ENCODE measurements at regions not wholly inside any gene's neighbourhood (a gene's known extent, or its start where the extent isn't known, plus 50 kb on each side); places are given as distances from the start of the nearest gene placed in this dataset.

DNA sequence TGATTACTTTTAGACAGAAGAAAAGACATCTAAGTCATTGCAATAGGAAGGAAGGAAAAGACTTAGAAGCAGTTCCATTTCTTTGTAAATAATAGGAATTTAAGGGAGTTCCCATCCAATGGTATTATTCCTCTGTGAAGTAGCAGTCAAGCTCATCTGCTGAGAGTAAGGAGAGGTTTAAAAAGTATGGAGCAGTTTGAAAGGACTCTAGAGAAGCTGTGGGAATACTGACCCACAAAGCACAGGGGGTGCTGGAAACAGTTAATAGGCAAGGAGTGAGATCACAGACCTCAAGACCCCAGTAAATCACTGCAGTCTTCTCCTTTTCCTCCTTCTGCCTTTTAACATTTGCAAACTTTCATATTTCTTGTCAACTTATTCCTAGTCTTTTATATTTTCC is 428.5 kb downstream of the ADAMTS20 start:
- DNase-seq (no peak), ATAC-seq (ENCODE audit: low read depth in 2 of 2) (no peak)
- Mint-ChIP-seq H3K27me3 (no peaks in the 10 kb centered on the region), H3K4me3 (no peak overlapping the region), H3K4me1 (no peaks in the 10 kb centered on the region), H3K27ac (no peak overlapping the region), H3K9me3 (peaks cover 0 to 4% (median 2%) of the 10 kb centered on the region in 7 donors), H3K36me3 (no peaks in the 10 kb centered on the region)
- Histone ChIP-seq H3K27ac (ENCODE audit: insufficient read depth, low read length, poor library complexity, severe bottlenecking) (no peak overlapping the region), H3K36me3 (ENCODE audit: control insufficient read depth, insufficient read depth, low read length) (no peaks in the 10 kb centered on the region), H3K27me3 (ENCODE audit: control insufficient read depth, insufficient read depth, low read length) (no peaks in the 10 kb centered on the region), H3K4me3 (ENCODE audit: low read depth, low read length) (no peak overlapping the region), H3K4me1 (ENCODE audit: control insufficient read depth, insufficient read depth, low read length, poor library complexity, severe bottlenecking) (no peaks in the 10 kb centered on the region), H3K9me3 (ENCODE audit: control insufficient read depth in 2 of 2, low read length in 2 of 2) (no peaks in the 10 kb centered on the region)

DNA sequence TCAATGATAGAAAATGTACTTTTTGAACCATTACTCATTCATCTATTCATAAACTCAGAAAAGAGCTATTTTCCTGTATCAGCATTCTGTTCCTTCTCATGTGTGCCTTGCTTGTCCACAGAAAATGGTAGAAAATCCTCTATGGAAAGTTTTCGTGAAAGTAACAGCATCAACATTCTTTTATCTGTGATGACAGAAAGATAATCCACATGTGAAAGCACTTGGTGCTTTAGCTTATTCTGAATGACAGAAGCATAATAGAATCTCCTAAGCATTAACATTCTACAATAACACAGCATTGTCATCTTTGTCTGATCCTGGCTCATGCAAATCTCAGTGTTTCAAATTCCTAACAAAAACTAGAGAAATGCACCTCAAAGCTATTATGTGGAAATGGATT is 431.9 kb downstream of the ADAMTS20 start:
- H3K4me3 ChIP-seq (ENCODE audit: low read depth, low read length), result no peak overlapping the region
- H3K27ac ChIP-seq (ENCODE audit: insufficient read depth, low read length, poor library complexity, severe bottlenecking), result no peak overlapping the region
- H3K36me3 ChIP-seq (ENCODE audit: control insufficient read depth, insufficient read depth, low read length), result no peaks in the 10 kb centered on the region
- no peak overlapping the region for H3K4me3 Mint-ChIP-seq
- H3K9me3 Mint-ChIP-seq, result peaks cover 0 to 4% (median 2%) of the 10 kb centered on the region in 7 donors
- H3K4me1 Mint-ChIP-seq, result no peaks in the 10 kb centered on the region
- H3K9me3 ChIP-seq (ENCODE audit: control insufficient read depth in 2 of 2, low read length in 2 of 2), result no peaks in the 10 kb centered on the region
- H3K36me3 Mint-ChIP-seq, result no peaks in the 10 kb centered on the region
- no peaks in the 10 kb centered on the region for H3K27me3 ChIP-seq (ENCODE audit: control insufficient read depth, insufficient read depth, low read length)
- H3K27me3 Mint-ChIP-seq, result no peaks in the 10 kb centered on the region
- no peak for ATAC-seq (ENCODE audit: low read depth in 2 of 2)
- no peak overlapping the region for H3K27ac Mint-ChIP-seq
- no peak for DNase-seq
- H3K4me1 ChIP-seq (ENCODE audit: control insufficient read depth, insufficient read depth, low read length, poor library complexity, severe bottlenecking), result no peaks in the 10 kb centered on the region

GRCh38 chr12:43118881-43119280 is 433.1 kb downstream of the ADAMTS20 start:
- no peaks in the 10 kb centered on the region for H3K27me3 ChIP-seq (ENCODE audit: control insufficient read depth, insufficient read depth, low read length)
- peaks cover 0 to 4% (median 3%) of the 10 kb centered on the region in 7 donors for H3K9me3 Mint-ChIP-seq
- no peak overlapping the region for H3K27ac Mint-ChIP-seq
- no peaks in the 10 kb centered on the region for H3K4me1 Mint-ChIP-seq
- no peaks in the 10 kb centered on the region for H3K36me3 Mint-ChIP-seq
- DNase-seq, result no peak
- H3K4me3 ChIP-seq (ENCODE audit: low read depth, low read length), result no peak overlapping the region
- no peaks in the 10 kb centered on the region for H3K27me3 Mint-ChIP-seq
- H3K9me3 ChIP-seq (ENCODE audit: control insufficient read depth in 2 of 2, low read length in 2 of 2), result no peaks in the 10 kb centered on the region
- no peak overlapping the region for H3K27ac ChIP-seq (ENCODE audit: insufficient read depth, low read length, poor library complexity, severe bottlenecking)
- H3K4me1 ChIP-seq (ENCODE audit: control insufficient read depth, insufficient read depth, low read length, poor library complexity, severe bottlenecking), result no peaks in the 10 kb centered on the region
- H3K4me3 Mint-ChIP-seq, result no peak overlapping the region
- ATAC-seq (ENCODE audit: low read depth in 2 of 2), result no peak
- no peaks in the 10 kb centered on the region for H3K36me3 ChIP-seq (ENCODE audit: control insufficient read depth, insufficient read depth, low read length)

- no peaks in the 10 kb centered on the region for H3K27me3 Mint-ChIP-seq
- ATAC-seq (ENCODE audit: low read depth in 2 of 2), result no peak
- DNase-seq, result no peak
- Histone ChIP-seq H3K4me3 (ENCODE audit: low read depth, low read length) (no peak overlapping the region), H3K27ac (ENCODE audit: insufficient read depth, low read length, poor library complexity, severe bottlenecking) (no peak overlapping the region), H3K9me3 (ENCODE audit: control insufficient read depth in 2 of 2, low read length in 2 of 2) (no peaks in the 10 kb centered on the region), H3K36me3 (ENCODE audit: control insufficient read depth, insufficient read depth, low read length) (no peaks in the 10 kb centered on the region), H3K4me1 (ENCODE audit: control insufficient read depth, insufficient read depth, low read length, poor library complexity, severe bottlenecking) (no peaks in the 10 kb centered on the region), H3K27me3 (ENCODE audit: control insufficient read depth, insufficient read depth, low read length) (no peaks in the 10 kb centered on the region)
- no peak overlapping the region for H3K4me3 Mint-ChIP-seq
- H3K27ac Mint-ChIP-seq, result no peak overlapping the region
- H3K36me3 Mint-ChIP-seq, result no peaks in the 10 kb centered on the region
- H3K9me3 Mint-ChIP-seq, result peaks cover 0 to 4% (median 2%) of the 10 kb centered on the region in 7 donors
- H3K4me1 Mint-ChIP-seq, result no peaks in the 10 kb centered on the region
These were observed 433.8 kb downstream of the ADAMTS20 start for GRCh38 chr12:43118234-43118633.

DNA sequence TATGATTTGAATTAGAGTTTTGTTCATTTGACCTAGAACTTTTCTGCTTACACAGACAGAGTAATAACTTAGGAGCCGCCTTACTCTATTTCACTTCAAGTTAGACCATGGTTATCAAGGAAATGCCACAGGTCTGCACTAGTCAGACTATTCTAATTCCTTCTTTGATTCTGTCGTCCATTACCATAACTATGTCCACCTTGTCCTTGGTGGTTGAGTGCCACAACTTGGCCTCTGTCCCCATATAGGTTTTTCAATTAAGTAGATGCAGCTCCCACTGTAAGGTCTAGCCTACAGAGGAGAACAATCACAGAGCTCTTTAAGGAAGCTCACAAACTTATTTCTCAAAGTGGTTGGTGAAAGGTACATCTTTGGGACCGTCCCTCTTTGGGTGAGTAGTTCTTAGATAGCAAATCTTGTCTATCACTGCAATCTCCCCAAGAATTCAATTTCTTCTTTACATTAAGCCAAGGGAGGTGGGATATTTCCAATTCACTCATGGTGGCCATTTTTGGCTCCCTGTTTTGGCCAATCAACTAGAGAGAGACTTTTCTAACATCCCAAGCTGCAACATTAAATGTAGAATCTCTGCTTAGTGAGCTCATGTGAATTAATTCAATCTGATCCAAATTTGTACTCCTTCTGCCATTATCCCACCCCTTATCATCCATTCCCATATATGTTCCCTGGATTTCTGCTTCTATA is 434.6 kb downstream of the ADAMTS20 start:
- Histone ChIP-seq H3K9me3 (ENCODE audit: control insufficient read depth in 2 of 2, low read length in 2 of 2) (no peaks in the 10 kb centered on the region), H3K4me1 (ENCODE audit: control insufficient read depth, insufficient read depth, low read length, poor library complexity, severe bottlenecking) (no peaks in the 10 kb centered on the region), H3K27me3 (ENCODE audit: control insufficient read depth, insufficient read depth, low read length) (no peaks in the 10 kb centered on the region), H3K27ac (ENCODE audit: insufficient read depth, low read length, poor library complexity, severe bottlenecking) (no peak overlapping the region), H3K36me3 (ENCODE audit: control insufficient read depth, insufficient read depth, low read length) (no peaks in the 10 kb centered on the region), H3K4me3 (ENCODE audit: low read depth, low read length) (no peak overlapping the region)
- Mint-ChIP-seq H3K4me3 (no peak overlapping the region), H3K9me3 (peaks cover 0 to 4% (median 2%) of the 10 kb centered on the region in 7 donors), H3K4me1 (no peaks in the 10 kb centered on the region), H3K27ac (no peak overlapping the region), H3K36me3 (no peaks in the 10 kb centered on the region), H3K27me3 (no peaks in the 10 kb centered on the region)
- no peak for DNase-seq
- no peak for ATAC-seq (ENCODE audit: low read depth in 2 of 2)

GRCh38 chr12:43115441-43116160 is 436.4 kb downstream of the ADAMTS20 start:
- no peaks in the 10 kb centered on the region for H3K4me1 Mint-ChIP-seq
- H3K4me3 ChIP-seq (ENCODE audit: low read depth, low read length), result no peak overlapping the region
- H3K36me3 ChIP-seq (ENCODE audit: control insufficient read depth, insufficient read depth, low read length), result no peaks in the 10 kb centered on the region
- no peak for ATAC-seq (ENCODE audit: low read depth in 2 of 2)
- H3K27ac Mint-ChIP-seq, result no peak overlapping the region
- no peaks in the 10 kb centered on the region for H3K36me3 Mint-ChIP-seq
- H3K9me3 ChIP-seq (ENCODE audit: control insufficient read depth in 2 of 2, low read length in 2 of 2), result no peaks in the 10 kb centered on the region
- no peak overlapping the region for H3K27ac ChIP-seq (ENCODE audit: insufficient read depth, low read length, poor library complexity, severe bottlenecking)
- no peaks in the 10 kb centered on the region for H3K27me3 ChIP-seq (ENCODE audit: control insufficient read depth, insufficient read depth, low read length)
- peaks cover 0 to 4% (median 2%) of the 10 kb centered on the region in 7 donors for H3K9me3 Mint-ChIP-seq
- no peaks in the 10 kb centered on the region for H3K4me1 ChIP-seq (ENCODE audit: control insufficient read depth, insufficient read depth, low read length, poor library complexity, severe bottlenecking)
- DNase-seq, result no peak
- H3K27me3 Mint-ChIP-seq, result no peaks in the 10 kb centered on the region
- H3K4me3 Mint-ChIP-seq, result no peak overlapping the region

GRCh38 chr12:43114316-43114715 is 437.7 kb downstream of the ADAMTS20 start:
- DNase-seq, result no peak
- no peak overlapping the region for H3K4me3 Mint-ChIP-seq
- no peaks in the 10 kb centered on the region for H3K4me1 Mint-ChIP-seq
- H3K27ac Mint-ChIP-seq, result no peak overlapping the region
- H3K36me3 Mint-ChIP-seq, result no peaks in the 10 kb centered on the region
- no peaks in the 10 kb centered on the region for H3K9me3 ChIP-seq (ENCODE audit: control insufficient read depth in 2 of 2, low read length in 2 of 2)
- H3K27me3 ChIP-seq (ENCODE audit: control insufficient read depth, insufficient read depth, low read length), result no peaks in the 10 kb centered on the region
- no peak overlapping the region for H3K4me3 ChIP-seq (ENCODE audit: low read depth, low read length)
- H3K9me3 Mint-ChIP-seq, result peaks cover 0 to 10% (median 2%) of the 10 kb centered on the region in 7 donors
- no peak for ATAC-seq (ENCODE audit: low read depth in 2 of 2)
- no peaks in the 10 kb centered on the region for H3K4me1 ChIP-seq (ENCODE audit: control insufficient read depth, insufficient read depth, low read length, poor library complexity, severe bottlenecking)
- H3K27ac ChIP-seq (ENCODE audit: insufficient read depth, low read length, poor library complexity, severe bottlenecking), result no peak overlapping the region
- H3K36me3 ChIP-seq (ENCODE audit: control insufficient read depth, insufficient read depth, low read length), result no peaks in the 10 kb centered on the region
- no peaks in the 10 kb centered on the region for H3K27me3 Mint-ChIP-seq

- H3K4me1 Mint-ChIP-seq, result no peaks in the 10 kb centered on the region
- DNase-seq (no peak), ATAC-seq (ENCODE audit: low read depth in 2 of 2) (no peak)
- H3K9me3 Mint-ChIP-seq, result peaks cover 0 to 11% (median 2%) of the 10 kb centered on the region in 7 donors
- no peak overlapping the region for H3K4me3 ChIP-seq (ENCODE audit: low read depth, low read length)
- no peaks in the 10 kb centered on the region for H3K9me3 ChIP-seq (ENCODE audit: control insufficient read depth in 2 of 2, low read length in 2 of 2)
- H3K27ac ChIP-seq (ENCODE audit: insufficient read depth, low read length, poor library complexity, severe bottlenecking), result no peak overlapping the region
- no peaks in the 10 kb centered on the region for H3K36me3 ChIP-seq (ENCODE audit: control insufficient read depth, insufficient read depth, low read length)
- H3K36me3 Mint-ChIP-seq, result no peaks in the 10 kb centered on the region
- H3K4me1 ChIP-seq (ENCODE audit: control insufficient read depth, insufficient read depth, low read length, poor library complexity, severe bottlenecking), result no peaks in the 10 kb centered on the region
- no peak overlapping the region for H3K27ac Mint-ChIP-seq
- H3K27me3 Mint-ChIP-seq, result no peaks in the 10 kb centered on the region
- H3K27me3 ChIP-seq (ENCODE audit: control insufficient read depth, insufficient read depth, low read length), result no peaks in the 10 kb centered on the region
- H3K4me3 Mint-ChIP-seq, result no peak overlapping the region
These were observed 438.4 kb downstream of the ADAMTS20 start for GRCh38 chr12:43113616-43114015.

Data from CD4-positive, CD25-positive, alpha-beta regulatory T cell (primary cell).